ENCODE measurements at regions not wholly inside any gene's neighbourhood (a gene's known extent, or its start where the extent isn't known, plus 50 kb on each side); places are given as distances from the start of the nearest gene placed in this dataset.

- TF ChIP-seq CTCF (conservative IDR thresholded peaks at IDR 0.05; ENCODE audit: low read depth), result no peak
- no peak for DNase-seq (ENCODE audit: low spot score)
- ChIA-PET POLR2A (ENCODE audit: low non-redundant PET) (no interaction called here), CTCF (no interaction called here)
- H3K27ac ChIP-seq, result no peak overlapping the region
Measured at GRCh38 chr10:52858722-52859121, 86.1 kb upstream of the MBL2 start.

- no peak for DNase-seq (ENCODE audit: low spot score)
- ChIA-PET CTCF (no interaction called here), POLR2A (ENCODE audit: low non-redundant PET) (no interaction called here)
- H3K27ac ChIP-seq, result no peak overlapping the region
- no peak for TF ChIP-seq CTCF (conservative IDR thresholded peaks at IDR 0.05; ENCODE audit: low read depth)
Measured at GRCh38 chr10:52855546-52856325, 83.2 kb upstream of the MBL2 start.

GRCh38 chr10:52853704-52854103 lies 81.1 kb upstream of the MBL2 start:
- no peak for DNase-seq (ENCODE audit: low spot score)
- ChIA-PET CTCF (no interaction called here), POLR2A (ENCODE audit: low non-redundant PET) (no interaction called here)
- no peak for TF ChIP-seq CTCF (conservative IDR thresholded peaks at IDR 0.05; ENCODE audit: low read depth)
- H3K27ac ChIP-seq, result no peak overlapping the region

- CTCF ChIA-PET, result no interaction called here
- DNase-seq (ENCODE audit: low spot score), result no peak
- TF ChIP-seq CTCF (conservative IDR thresholded peaks at IDR 0.05; ENCODE audit: low read depth), result no peak
- POLR2A ChIA-PET (ENCODE audit: low non-redundant PET), result no interaction called here
- H3K27ac ChIP-seq, result no peak overlapping the region
Measured at GRCh38 chr10:52836816-52837215, 64.2 kb upstream of the MBL2 start.
